Neural progenitor cell (in vitro differentiated cells): ENCODE measurements at regions not wholly inside any gene's neighbourhood (a gene's known extent, or its start where the extent isn't known, plus 50 kb on each side); places are given as distances from the start of the nearest gene placed in this dataset.

Experiments used
- DNase-seq: peaks from one replicate; pipeline ENCODE4 v3.0.0-alpha.2; 2016; ENCODE audit warnings: low spot score
- H2AFZ ChIP-seq: fragments of 200-600 bp; sonication (generic); replicated peaks from 2 replicates; pipeline ENCODE4 v1.6.1; 2016; ENCODE audit warnings: antibody characterized with exemption
- H3F3A ChIP-seq: fragments of 200-600 bp; sonication (generic); 2 replicates; pipeline ENCODE4 v1.6.1; 2016; ENCODE audit warnings: antibody characterized with exemption, low read depth
- H3K27ac ChIP-seq: fragments of 200-600 bp; sonication (generic); 2 replicates; pipeline ENCODE4 v1.5.1; 2016; ENCODE audit warnings: mild to moderate bottlenecking
- H3K27me3 ChIP-seq: fragments of 200-600 bp; sonication (generic); 2 replicates; pipeline ENCODE4 v1.6.1; 2016; ENCODE audit warnings: mild to moderate bottlenecking, moderate library complexity
- H3K36me3 ChIP-seq: fragments of 200-600 bp; sonication (generic); 2 replicates; pipeline ENCODE4 v1.5.1; 2016
- H3K4me1 ChIP-seq: fragments of 200-600 bp; sonication (generic); 2 replicates; pipeline ENCODE4 v1.6.1; 2016; ENCODE audit warnings: mixed run types
- H3K4me2 ChIP-seq: fragments of 200-600 bp; sonication (generic); 2 replicates; pipeline ENCODE4 v1.6.1; 2016
- H3K4me3 ChIP-seq: fragments of 200-600 bp; sonication (generic); 2 replicates; pipeline ENCODE4 v1.5.1; 2016
- H3K79me2 ChIP-seq: fragments of 200-600 bp; sonication (generic); 2 replicates; pipeline ENCODE4 v1.6.1; 2016; ENCODE audit warnings: low read depth
- H3K9ac ChIP-seq: fragments of 200-600 bp; sonication (generic); 2 replicates; pipeline ENCODE4 v1.6.1; 2016
- H3K9me3 ChIP-seq: fragments of 200-600 bp; sonication (generic); 2 replicates; pipeline ENCODE4 v1.5.1; 2016; ENCODE audit warnings: low read depth
- H4K20me1 ChIP-seq: fragments of 200-600 bp; sonication (generic); 2 replicates; pipeline ENCODE4 v1.6.1; 2016; ENCODE audit warnings: low read depth
- H3K27ac Mint-ChIP-seq: 3 replicates; pipeline ENCODE4 v1.8.0; 2021; ENCODE audit warnings: mixed read lengths
- H3K27me3 Mint-ChIP-seq: 2 replicates; pipeline ENCODE4 v1.8.0; 2022; ENCODE audit warnings: low read depth, mild to moderate bottlenecking, inconsistent platforms, moderate library complexity, mixed read lengths; ENCODE audit not compliant: insufficient read depth
- H3K36me3 Mint-ChIP-seq: 3 replicates; pipeline ENCODE4 v1.8.0; 2021; ENCODE audit warnings: mixed read lengths
- H3K4me1 Mint-ChIP-seq: 3 replicates; pipeline ENCODE4 v1.8.0; 2021; ENCODE audit warnings: mixed read lengths
- H3K4me3 Mint-ChIP-seq: 3 replicates; pipeline ENCODE4 v1.8.0; 2021; ENCODE audit warnings: mild to moderate bottlenecking, moderate library complexity, mixed read lengths
- H3K9me3 Mint-ChIP-seq: 3 replicates; pipeline ENCODE4 v1.8.0; 2020; ENCODE audit warnings: mixed read lengths
- EZH2 ChIP-seq: fragments of 200-600 bp; sonication (generic); IDR thresholded peaks from 2 replicates; pipeline ENCODE4 v1.6.1; 2017; ENCODE audit warnings: antibody characterized with exemption, mild to moderate bottlenecking, moderate library complexity
- EZH2phosphoT487 ChIP-seq: fragments of 200-600 bp; sonication (generic); IDR thresholded peaks from 2 replicates; pipeline ENCODE4 v1.6.1; 2017; ENCODE audit warnings: antibody characterized with exemption
- TF ChIP-seq, protein P1 (sequence below): fragments of 200-600 bp; sonication (generic); IDR thresholded peaks from 2 replicates; pipeline ENCODE4 v1.5.1; 2017; ENCODE audit warnings: antibody characterized with exemption, mild to moderate bottlenecking

DNA sequence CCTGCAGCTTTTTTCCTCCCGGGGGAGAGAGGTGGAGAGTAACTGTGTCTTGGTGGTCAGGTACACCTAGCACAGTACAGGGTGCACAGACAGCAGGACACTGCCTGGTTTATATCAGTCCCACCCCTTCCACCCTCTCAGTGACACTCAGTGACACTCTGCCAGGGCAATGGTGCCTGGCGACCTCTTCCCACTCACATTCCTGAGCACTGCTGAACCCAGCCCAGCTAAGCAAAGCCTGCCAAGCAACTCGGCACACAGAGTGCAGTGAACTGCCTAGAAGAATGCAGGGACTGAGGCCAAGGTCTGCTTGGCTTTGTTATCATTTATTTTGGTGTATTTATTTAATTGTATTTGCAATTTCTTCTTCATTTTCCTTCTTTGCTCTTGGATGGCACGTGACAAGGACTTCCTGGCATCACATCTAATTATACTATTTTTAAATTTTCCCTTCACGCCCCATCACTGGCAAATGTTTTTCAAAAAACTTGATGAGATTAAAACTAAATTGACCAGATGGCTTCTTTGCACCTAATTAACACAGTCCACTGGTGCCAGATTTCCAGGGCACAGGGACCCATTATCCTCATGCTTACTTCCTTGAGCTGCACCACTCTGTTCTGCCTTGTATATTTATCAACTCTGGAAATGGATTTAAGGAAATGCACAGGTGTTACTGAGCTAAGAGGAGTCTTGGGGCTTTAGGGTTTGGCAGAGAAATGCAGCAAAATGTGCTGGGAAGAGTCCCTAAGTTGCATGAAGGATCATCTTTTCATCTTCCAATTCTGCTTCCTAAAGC is 205.6 kb downstream of the ADAMTS15 start:
- Histone ChIP-seq H3K4me3 (no peak overlapping the region), H3K9me3 (peaks cover 11% of the 10 kb centered on the region), H3F3A (no peaks in the 10 kb centered on the region), H4K20me1 (no peaks in the 10 kb centered on the region), H3K27me3 (no peaks in the 10 kb centered on the region), H3K4me2 (no peak overlapping the region), H3K4me1 (peaks cover 5% of the 10 kb centered on the region), H2AFZ (no peak overlapping the region), H3K9ac (no peak overlapping the region), H3K27ac (no peak overlapping the region), H3K79me2 (no peaks in the 10 kb centered on the region), H3K36me3 (no peaks in the 10 kb centered on the region)
- Mint-ChIP-seq H3K4me3 (no peak overlapping the region), H3K27me3 (peaks cover 6% of the 10 kb centered on the region), H3K27ac (peak overlapping the region; percentile 50), H3K36me3 (peaks cover 1% of the 10 kb centered on the region), H3K4me1 (no peaks in the 10 kb centered on the region), H3K9me3 (peaks cover 13% of the 10 kb centered on the region)
- no peak for TF ChIP-seq EZH2
- TF ChIP-seq, protein P1, sequence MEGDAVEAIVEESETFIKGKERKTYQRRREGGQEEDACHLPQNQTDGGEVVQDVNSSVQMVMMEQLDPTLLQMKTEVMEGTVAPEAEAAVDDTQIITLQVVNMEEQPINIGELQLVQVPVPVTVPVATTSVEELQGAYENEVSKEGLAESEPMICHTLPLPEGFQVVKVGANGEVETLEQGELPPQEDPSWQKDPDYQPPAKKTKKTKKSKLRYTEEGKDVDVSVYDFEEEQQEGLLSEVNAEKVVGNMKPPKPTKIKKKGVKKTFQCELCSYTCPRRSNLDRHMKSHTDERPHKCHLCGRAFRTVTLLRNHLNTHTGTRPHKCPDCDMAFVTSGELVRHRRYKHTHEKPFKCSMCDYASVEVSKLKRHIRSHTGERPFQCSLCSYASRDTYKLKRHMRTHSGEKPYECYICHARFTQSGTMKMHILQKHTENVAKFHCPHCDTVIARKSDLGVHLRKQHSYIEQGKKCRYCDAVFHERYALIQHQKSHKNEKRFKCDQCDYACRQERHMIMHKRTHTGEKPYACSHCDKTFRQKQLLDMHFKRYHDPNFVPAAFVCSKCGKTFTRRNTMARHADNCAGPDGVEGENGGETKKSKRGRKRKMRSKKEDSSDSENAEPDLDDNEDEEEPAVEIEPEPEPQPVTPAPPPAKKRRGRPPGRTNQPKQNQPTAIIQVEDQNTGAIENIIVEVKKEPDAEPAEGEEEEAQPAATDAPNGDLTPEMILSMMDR: no peak
- TF ChIP-seq EZH2phosphoT487: no peak
- no peak for DNase-seq

DNA sequence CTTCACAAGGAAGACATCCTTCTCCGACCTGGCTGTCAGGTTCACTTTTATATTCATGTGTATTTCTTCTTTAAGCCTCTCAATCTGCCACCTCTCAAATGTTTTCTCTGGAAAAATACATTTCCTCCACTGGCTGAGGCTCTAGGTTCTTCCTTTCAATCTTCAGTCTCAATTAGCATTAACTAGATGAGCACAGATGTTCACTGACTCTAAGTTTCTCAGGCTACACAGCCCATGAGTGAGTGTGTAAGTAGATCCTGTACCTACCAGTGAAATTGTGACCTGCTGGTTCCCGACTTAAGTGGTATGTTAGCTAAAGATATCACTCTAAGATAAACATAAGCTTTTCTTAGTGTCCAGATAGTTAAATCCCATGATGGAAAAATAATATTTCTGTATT is 206.9 kb downstream of the ADAMTS15 start:
- no peaks in the 10 kb centered on the region for H3F3A ChIP-seq
- peaks cover 5% of the 10 kb centered on the region for H3K4me1 ChIP-seq
- H4K20me1 ChIP-seq: no peaks in the 10 kb centered on the region
- H3K79me2 ChIP-seq: no peaks in the 10 kb centered on the region
- H3K9me3 ChIP-seq: peaks cover 11% of the 10 kb centered on the region
- H2AFZ ChIP-seq: no peak overlapping the region
- H3K9ac ChIP-seq: no peak overlapping the region
- peaks cover 6% of the 10 kb centered on the region for H3K27me3 Mint-ChIP-seq
- H3K27ac Mint-ChIP-seq: no peak overlapping the region
- H3K9me3 Mint-ChIP-seq: peaks cover 13% of the 10 kb centered on the region
- H3K27ac ChIP-seq: no peak overlapping the region
- H3K27me3 ChIP-seq: no peaks in the 10 kb centered on the region
- peaks cover 1% of the 10 kb centered on the region for H3K36me3 Mint-ChIP-seq
- no peaks in the 10 kb centered on the region for H3K4me1 Mint-ChIP-seq
- TF ChIP-seq EZH2phosphoT487 (no peak), EZH2 (no peak)
- TF ChIP-seq, protein P1: no peak
- DNase-seq: no peak
- no peak overlapping the region for H3K4me3 Mint-ChIP-seq
- no peaks in the 10 kb centered on the region for H3K36me3 ChIP-seq
- H3K4me3 ChIP-seq: no peak overlapping the region
- H3K4me2 ChIP-seq: no peak overlapping the region

DNA sequence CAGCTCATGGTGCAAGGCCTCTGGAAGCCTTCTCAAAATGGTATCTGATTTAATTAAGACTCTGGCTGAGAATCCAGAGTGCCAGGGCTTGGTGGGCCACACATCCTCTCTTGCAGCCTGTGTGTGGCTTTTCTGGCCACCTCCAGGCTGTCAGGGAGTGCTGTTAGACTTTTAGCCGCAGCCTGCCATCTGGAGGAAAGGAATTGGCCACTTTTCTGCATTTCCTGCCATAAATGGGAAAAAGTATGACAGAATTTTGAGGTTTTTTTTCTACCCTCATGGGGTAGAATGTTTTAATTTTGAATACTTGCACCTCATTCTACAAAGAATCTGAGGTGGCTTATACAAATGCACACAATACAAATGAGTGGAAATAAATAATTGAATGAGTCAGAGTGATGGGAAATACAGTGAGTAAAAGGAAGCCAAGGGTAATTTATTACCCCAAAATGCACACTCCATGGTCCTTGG is 218.4 kb downstream of the ADAMTS15 start:
- Histone ChIP-seq H3K4me1 (peaks cover 3% of the 10 kb centered on the region), H3K36me3 (no peaks in the 10 kb centered on the region), H3K4me3 (no peak overlapping the region), H3K27me3 (no peaks in the 10 kb centered on the region), H2AFZ (no peak overlapping the region), H3F3A (no peaks in the 10 kb centered on the region), H3K27ac (no peak overlapping the region), H3K9me3 (no peaks in the 10 kb centered on the region), H3K79me2 (no peaks in the 10 kb centered on the region), H3K9ac (no peak overlapping the region), H4K20me1 (no peaks in the 10 kb centered on the region), H3K4me2 (no peak overlapping the region)
- Mint-ChIP-seq H3K27me3 (no peaks in the 10 kb centered on the region), H3K36me3 (no peaks in the 10 kb centered on the region), H3K4me3 (no peak overlapping the region), H3K4me1 (peaks cover 2% of the 10 kb centered on the region), H3K9me3 (no peaks in the 10 kb centered on the region), H3K27ac (no peak overlapping the region)
- TF ChIP-seq, protein P1: no peak
- TF ChIP-seq EZH2 (no peak), EZH2phosphoT487 (no peak)
- no peak for DNase-seq
